BE2C (cell line): ENCODE measurements at regions not wholly inside any gene's neighbourhood (a gene's known extent, or its start where the extent isn't known, plus 50 kb on each side); places are given as distances from the start of the nearest gene placed in this dataset.

ENCODE experiments used
- DNase-seq: peaks from one replicate; pipeline ENCODE4 v3.0.0-alpha.2; 2020
- H3K27me3 ChIP-seq: fragments of 250-450 bp; sonication (Bioruptor Pico); 2 replicates; pipeline ENCODE4 v1.5.1; 2020; ENCODE audit warnings: mild to moderate bottlenecking
- H3K36me3 ChIP-seq: fragments of 250-450 bp; sonication (Bioruptor Pico); 2 replicates; pipeline ENCODE4 v1.5.1; 2020; ENCODE audit warnings: mild to moderate bottlenecking
- H3K4me1 ChIP-seq: fragments of 250-450 bp; sonication (Bioruptor Pico); 2 replicates; pipeline ENCODE4 v1.5.1; 2020
- H3K4me3 ChIP-seq: 2 replicates; pipeline ENCODE4 v1.5.1; 2011; ENCODE audit warnings: low read depth, low read length
- H3K9me3 ChIP-seq: fragments of 250-450 bp; sonication (Bioruptor Pico); 2 replicates; pipeline ENCODE4 v1.5.1; 2020
- TF ChIP-seq, protein P1 (sequence below): IDR thresholded peaks from 2 replicates; pipeline ENCODE4 v1.5.1; 2012; ENCODE audit warnings: mild to moderate bottlenecking, low read depth, low read length

DNA sequence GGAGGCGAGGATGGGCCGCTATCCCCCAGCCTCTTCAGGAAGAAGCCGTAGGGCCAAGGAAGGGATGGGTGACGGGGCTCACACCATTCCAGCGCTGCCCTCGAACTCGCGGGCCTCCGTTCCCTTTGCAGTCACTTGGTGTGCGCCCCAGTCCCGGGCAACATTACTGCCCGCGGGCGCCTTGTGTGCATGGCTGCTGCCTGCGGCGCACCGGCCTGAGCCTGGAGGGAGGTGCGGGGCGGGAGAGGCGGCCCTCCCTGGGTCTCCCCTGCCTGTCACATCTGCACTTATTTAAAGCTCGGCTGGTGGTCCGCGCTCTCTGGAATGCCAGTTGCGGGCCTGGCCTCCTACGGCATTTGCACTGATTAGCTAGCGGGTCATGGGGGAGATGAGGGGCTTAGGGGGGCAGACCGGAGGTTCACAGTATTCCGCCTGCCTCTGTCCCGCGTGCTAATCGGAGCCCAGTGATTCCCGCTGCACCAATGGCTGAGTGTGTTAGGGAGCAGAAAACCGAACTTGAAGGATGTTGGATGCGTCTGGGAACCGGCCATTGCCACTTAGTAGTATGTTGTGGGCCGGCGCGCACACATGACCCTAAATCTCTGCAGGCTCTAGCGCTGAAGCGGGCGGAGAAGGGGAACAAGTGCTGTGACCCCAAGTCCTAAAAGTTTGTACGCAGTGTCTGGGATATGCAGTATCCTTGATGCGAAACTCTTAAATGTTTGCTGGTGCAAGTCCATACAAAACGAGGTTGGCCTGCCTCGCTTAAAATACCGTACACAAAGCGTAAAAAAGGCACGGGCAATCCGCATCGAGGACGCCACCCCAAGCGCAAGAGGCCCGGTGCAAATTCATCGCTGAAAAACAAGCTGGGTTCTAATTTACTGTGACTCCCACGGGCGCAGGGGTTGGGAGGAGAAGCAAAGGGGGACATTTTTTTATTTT is 161.2 kb upstream of the SIX2 start:
- H3K27me3 ChIP-seq: peaks cover 3% of the 10 kb centered on the region; the same call in 1 of the 2 replicates
- H3K9me3 ChIP-seq: no peaks in the 10 kb centered on the region
- H3K4me3 ChIP-seq: peak overlapping the region; percentile 77; the same call in 1 of the 2 replicates
- peaks cover 8% of the 10 kb centered on the region for H3K4me1 ChIP-seq
- H3K36me3 ChIP-seq: no peaks in the 10 kb centered on the region
- DNase-seq: no peak
- TF ChIP-seq, protein P1, sequence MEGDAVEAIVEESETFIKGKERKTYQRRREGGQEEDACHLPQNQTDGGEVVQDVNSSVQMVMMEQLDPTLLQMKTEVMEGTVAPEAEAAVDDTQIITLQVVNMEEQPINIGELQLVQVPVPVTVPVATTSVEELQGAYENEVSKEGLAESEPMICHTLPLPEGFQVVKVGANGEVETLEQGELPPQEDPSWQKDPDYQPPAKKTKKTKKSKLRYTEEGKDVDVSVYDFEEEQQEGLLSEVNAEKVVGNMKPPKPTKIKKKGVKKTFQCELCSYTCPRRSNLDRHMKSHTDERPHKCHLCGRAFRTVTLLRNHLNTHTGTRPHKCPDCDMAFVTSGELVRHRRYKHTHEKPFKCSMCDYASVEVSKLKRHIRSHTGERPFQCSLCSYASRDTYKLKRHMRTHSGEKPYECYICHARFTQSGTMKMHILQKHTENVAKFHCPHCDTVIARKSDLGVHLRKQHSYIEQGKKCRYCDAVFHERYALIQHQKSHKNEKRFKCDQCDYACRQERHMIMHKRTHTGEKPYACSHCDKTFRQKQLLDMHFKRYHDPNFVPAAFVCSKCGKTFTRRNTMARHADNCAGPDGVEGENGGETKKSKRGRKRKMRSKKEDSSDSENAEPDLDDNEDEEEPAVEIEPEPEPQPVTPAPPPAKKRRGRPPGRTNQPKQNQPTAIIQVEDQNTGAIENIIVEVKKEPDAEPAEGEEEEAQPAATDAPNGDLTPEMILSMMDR: no peak

DNA sequence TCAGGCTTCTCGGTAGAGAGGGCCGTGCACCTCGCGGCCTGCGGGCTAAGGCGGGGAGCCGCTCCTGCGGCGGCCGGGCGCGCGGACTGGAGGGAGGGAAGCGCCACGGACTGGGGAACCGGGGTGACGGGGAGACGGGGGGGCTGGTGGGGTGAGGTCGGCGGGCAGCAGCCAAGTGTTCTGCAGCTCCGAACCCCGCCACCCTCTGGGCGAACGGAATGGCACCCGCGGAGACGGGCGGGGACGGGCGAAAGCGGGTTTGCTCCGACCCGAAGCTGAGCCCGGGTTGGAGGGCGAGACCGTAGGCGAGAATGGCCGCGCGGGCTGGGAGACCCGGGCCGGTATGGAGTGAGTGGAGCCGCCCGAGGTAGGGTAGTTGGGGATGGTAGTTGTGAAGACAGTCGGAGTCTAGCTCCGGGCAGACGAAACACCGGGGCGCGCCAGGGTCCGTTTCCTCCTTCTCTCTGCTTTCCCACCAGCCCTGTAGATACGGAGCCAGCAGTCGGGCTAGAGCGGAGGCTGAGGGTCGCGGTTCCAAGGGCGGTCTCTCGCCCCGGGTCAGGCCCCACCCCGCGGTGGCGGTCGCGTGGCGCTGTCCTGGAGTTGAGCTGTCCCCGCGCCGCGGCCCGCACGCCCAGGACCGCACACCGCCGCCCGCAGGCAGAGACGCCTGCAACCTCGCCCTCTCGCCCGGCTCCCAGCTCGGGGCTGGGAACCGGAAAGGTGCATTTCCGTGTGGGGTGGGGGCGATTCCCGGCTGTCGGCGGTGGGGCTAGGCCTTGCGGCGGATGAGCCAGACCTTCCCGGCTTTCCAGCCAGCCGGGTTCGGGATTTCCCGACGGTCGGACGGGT is 160.3 kb upstream of the SIX2 start:
- peak; percentile 45 for DNase-seq
- Histone ChIP-seq H3K4me1 (peaks cover 8% of the 10 kb centered on the region), H3K27me3 (peaks cover 3% of the 10 kb centered on the region; the same call in 1 of the 2 replicates), H3K9me3 (no peaks in the 10 kb centered on the region), H3K36me3 (no peaks in the 10 kb centered on the region), H3K4me3 (peak overlapping the region; percentile 77)
- TF ChIP-seq, protein P1: no peak

DNA sequence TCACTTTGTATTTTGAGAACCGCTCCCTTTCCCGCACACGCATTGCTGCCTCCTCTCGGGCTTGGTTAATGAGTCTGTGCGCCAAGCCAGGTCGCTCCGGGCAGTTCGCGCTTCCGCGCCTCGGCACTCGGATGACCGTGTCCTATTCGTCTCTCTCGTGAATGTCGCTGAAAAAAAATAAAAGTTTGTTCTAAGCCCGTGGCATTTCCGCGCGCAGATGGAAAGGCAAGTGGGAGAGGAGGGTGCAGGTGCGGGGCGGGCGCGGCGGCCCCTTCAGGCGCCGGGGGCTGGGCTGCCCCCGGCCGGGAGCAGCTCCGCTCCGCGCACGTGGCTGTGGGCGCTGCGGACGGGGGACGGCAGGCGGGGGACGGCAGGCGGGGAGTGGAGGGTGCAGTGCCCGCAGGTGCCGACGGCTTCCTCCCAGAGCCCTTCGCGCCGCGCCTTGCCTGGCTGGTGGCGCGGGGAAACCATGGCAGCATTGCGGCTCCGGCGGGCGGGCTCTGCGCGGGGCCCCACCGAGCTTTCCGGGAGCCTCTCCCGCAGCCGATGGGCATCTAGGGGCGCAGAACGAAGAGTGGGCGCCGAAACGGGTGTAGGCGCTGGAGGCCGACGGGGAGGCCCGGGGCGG is 159.6 kb upstream of the SIX2 start:
- no peaks in the 10 kb centered on the region for H3K9me3 ChIP-seq
- H3K4me1 ChIP-seq: peaks cover 8% of the 10 kb centered on the region
- DNase-seq: peak; percentile 55
- no peaks in the 10 kb centered on the region for H3K36me3 ChIP-seq
- TF ChIP-seq, protein P1: no peak
- peaks cover 3% of the 10 kb centered on the region; the same call in 1 of the 2 replicates for H3K27me3 ChIP-seq
- H3K4me3 ChIP-seq: peak overlapping the region; percentile 77

DNA sequence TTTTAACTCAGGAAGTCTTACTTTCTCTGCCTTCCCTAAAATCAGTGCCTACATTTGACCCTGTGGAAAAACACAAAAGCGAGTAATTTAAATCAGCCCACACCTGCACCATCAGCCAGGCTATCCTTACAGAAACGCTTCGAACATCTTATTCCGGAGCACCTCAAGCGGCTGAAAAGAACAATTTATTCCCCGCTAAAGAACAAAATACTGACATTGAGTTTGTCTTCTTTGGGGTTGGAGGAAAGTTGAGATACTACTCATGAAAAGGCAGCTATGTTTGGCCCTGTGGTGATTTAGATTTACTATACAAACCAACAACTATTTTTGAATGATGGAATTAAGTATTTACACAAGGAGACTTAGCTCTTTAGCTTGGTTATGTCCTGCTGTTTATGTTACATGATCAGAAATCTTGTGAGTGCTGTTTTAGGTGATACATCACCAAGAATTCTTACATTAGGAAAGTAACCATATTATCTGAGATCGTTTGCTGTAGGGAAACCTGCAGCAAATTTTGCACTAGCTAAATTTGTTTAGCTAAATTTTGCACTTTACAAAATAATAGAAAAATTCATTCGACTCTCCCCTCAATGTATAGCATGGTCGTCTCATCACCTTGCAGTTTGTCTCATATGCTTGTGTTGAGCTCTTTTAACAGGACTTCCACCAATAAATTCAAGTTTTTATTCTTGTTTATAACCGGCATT is 158.8 kb upstream of the SIX2 start:
- TF ChIP-seq, protein P1: no peak
- Histone ChIP-seq H3K27me3 (peaks cover 3% of the 10 kb centered on the region; the same call in 1 of the 2 replicates), H3K36me3 (no peaks in the 10 kb centered on the region), H3K4me3 (peak overlapping the region; percentile 77), H3K4me1 (peaks cover 8% of the 10 kb centered on the region), H3K9me3 (no peaks in the 10 kb centered on the region)
- no peak for DNase-seq

DNA sequence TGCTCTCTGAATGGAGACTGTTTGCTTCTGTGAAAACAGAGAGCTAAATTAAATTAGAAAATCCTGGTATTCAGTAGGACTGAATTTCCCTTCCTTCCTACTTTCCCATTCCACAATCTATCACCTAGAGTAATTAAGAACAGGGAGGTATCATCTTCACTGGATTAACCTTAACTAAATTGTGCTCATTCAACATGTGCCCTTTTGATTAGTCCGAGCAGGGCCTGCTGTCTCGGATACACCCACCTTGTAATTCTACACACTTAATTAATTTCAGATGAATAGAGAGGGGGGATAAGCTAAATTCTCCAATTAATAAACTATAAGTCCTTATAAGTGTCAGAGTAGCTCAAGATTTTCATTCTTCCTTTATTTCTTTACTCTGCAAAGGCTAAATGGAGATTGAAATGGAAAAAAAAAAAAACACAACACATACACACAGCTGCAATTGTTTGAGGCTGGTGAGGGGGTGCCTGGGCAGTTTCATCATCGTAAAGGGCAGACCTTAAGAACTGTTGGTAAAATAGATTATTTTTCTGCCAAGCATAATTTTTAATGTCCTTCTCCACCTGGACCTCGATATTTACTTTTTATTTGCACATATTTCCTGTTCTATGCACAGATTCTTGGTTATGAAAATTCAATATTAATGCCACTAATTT is 157.1 kb upstream of the SIX2 start:
- Histone ChIP-seq H3K36me3 (no peaks in the 10 kb centered on the region), H3K9me3 (no peaks in the 10 kb centered on the region), H3K4me1 (peaks cover 8% of the 10 kb centered on the region), H3K27me3 (peaks cover 3% of the 10 kb centered on the region; the same call in 1 of the 2 replicates), H3K4me3 (no peak overlapping the region)
- TF ChIP-seq, protein P1: no peak
- DNase-seq: no peak
